GM13977 (cell line): ENCODE measurements at regions not wholly inside any gene's neighbourhood (a gene's known extent, or its start where the extent isn't known, plus 50 kb on each side); places are given as distances from the start of the nearest gene placed in this dataset.

Source experiments
- DNase-seq: peaks from one replicate; pipeline ENCODE4 v3.0.0; 2012; ENCODE audit warnings: low spot score
- CTCF ChIP-seq: IDR thresholded peaks from 2 replicates; pipeline ENCODE4 v1.5.1; 2012; ENCODE audit warnings: mild to moderate bottlenecking, control low read depth; ENCODE audit not compliant: insufficient read depth; ENCODE audit errors: extremely low read depth, missing control alignments
- in situ Hi-C: fragments of 300-500 bp; cut with MboI; formaldehyde crosslinking; loops from one replicate; pipeline ENCODE4 v1.12.0; 2022; ENCODE audit warnings: low sequenced_read_pairs, low pct_unique_long_range_greater_than_20kb, mixed read lengths, inconsistent platforms; ENCODE audit not compliant: unreplicated experiment

GRCh38 chr2:79292958-79293315, 133.4 kb upstream of the REG3A start:
- in situ Hi-C loops, result no loop called here
- no peak for TF ChIP-seq CTCF
- no peak for DNase-seq

GRCh38 chr2:79292239-79292957, 132.8 kb upstream of the REG3A start:
- in situ Hi-C loops, result no loop called here
- no peak for DNase-seq
- no peak for TF ChIP-seq CTCF

GRCh38 chr2:79275863-79276262, 116.3 kb upstream of the REG3A start:
- no peak for TF ChIP-seq CTCF
- no peak for DNase-seq
- in situ Hi-C loops, result no loop called here

- TF ChIP-seq CTCF, result no peak
- DNase-seq, result no peak
- in situ Hi-C loops, result no loop called here
Measured at GRCh38 chr2:79275197-79275596, 115.6 kb upstream of the REG3A start.

GRCh38 chr2:79272616-79273015, 113.1 kb upstream of the REG3A start:
- no peak for TF ChIP-seq CTCF
- no peak for DNase-seq
- in situ Hi-C loops, result no loop called here

- no peak for TF ChIP-seq CTCF
- in situ Hi-C loops, result no loop called here
- DNase-seq, result no peak
Measured at GRCh38 chr2:79271456-79271855, 111.9 kb upstream of the REG3A start.
